Astrocyte (in vitro differentiated cells and primary cell): ENCODE measurements at regions not wholly inside any gene's neighbourhood (a gene's known extent, or its start where the extent isn't known, plus 50 kb on each side); places are given as distances from the start of the nearest gene placed in this dataset.

ENCODE experiments used
- DNase-seq: peaks from one replicate; pipeline ENCODE4 v3.0.0-alpha.2; 2010; ENCODE audit warnings: low read depth
- FAIRE-seq: peaks from 2 replicates; lab custom pipeline; 2011; peaks lifted over from hg19 to GRCh38; lab: Jason Lieb, UNC
- H2AFZ ChIP-seq: 2 replicates; pipeline ENCODE4 v1.6.0; 2012; ENCODE audit warnings: low read depth, low read length, inconsistent platforms
- H3K27ac ChIP-seq: 2 replicates; pipeline ENCODE4 v1.5.1; 2011; ENCODE audit warnings: low read depth, low read length, inconsistent platforms
- H3K27me3 ChIP-seq: 2 replicates; pipeline ENCODE4 v1.6.0; 2011; ENCODE audit warnings: low read length, inconsistent platforms; ENCODE audit not compliant: insufficient read depth
- H3K36me3 ChIP-seq: 2 replicates; pipeline ENCODE4 v1.5.1; 2011; ENCODE audit warnings: low read length, inconsistent platforms; ENCODE audit not compliant: insufficient read depth
- H3K4me1 ChIP-seq: 2 replicates; pipeline ENCODE4 v1.5.1; 2011; ENCODE audit warnings: low read length, inconsistent platforms; ENCODE audit not compliant: insufficient read depth
- H3K4me2 ChIP-seq: 2 replicates; pipeline ENCODE4 v1.6.0; 2012; ENCODE audit warnings: low read length, inconsistent platforms
- H3K4me3 ChIP-seq: 2 replicates; pipeline ENCODE4 v1.5.1; 2011; ENCODE audit warnings: low read depth, mild to moderate bottlenecking, low read length, inconsistent platforms; ENCODE audit not compliant: insufficient read depth
- H3K79me2 ChIP-seq: 2 replicates; pipeline ENCODE4 v1.6.0; 2012; ENCODE audit warnings: mild to moderate bottlenecking, low read length, inconsistent platforms; ENCODE audit not compliant: insufficient read depth
- H3K9ac ChIP-seq: 2 replicates; pipeline ENCODE4 v1.6.0; 2012; ENCODE audit warnings: mild to moderate bottlenecking, low read length, inconsistent platforms
- H3K9me3 ChIP-seq: 2 replicates; pipeline ENCODE4 v1.5.1; 2012; ENCODE audit warnings: low read depth, mild to moderate bottlenecking, low read length, inconsistent platforms; ENCODE audit not compliant: insufficient read depth
- H4K20me1 ChIP-seq: 2 replicates; pipeline ENCODE4 v1.6.0; 2012; ENCODE audit warnings: low read length, inconsistent platforms; ENCODE audit not compliant: insufficient read depth
- H3K27ac Mint-ChIP-seq: one replicate; pipeline ENCODE4 v1.8.0; 2021; ENCODE audit warnings: mild to moderate bottlenecking, mixed read lengths; ENCODE audit not compliant: unreplicated experiment
- H3K27me3 Mint-ChIP-seq: one replicate; pipeline ENCODE4 v1.8.0; 2021; ENCODE audit warnings: low read depth, mixed read lengths; ENCODE audit not compliant: unreplicated experiment
- H3K36me3 Mint-ChIP-seq: one replicate; pipeline ENCODE4 v1.8.0; 2021; ENCODE audit warnings: low read depth, mixed read lengths; ENCODE audit not compliant: unreplicated experiment
- H3K4me1 Mint-ChIP-seq: one replicate; pipeline ENCODE4 v1.8.0; 2021; ENCODE audit warnings: low read depth, mixed read lengths; ENCODE audit not compliant: unreplicated experiment
- H3K4me3 Mint-ChIP-seq: one replicate; pipeline ENCODE4 v1.8.0; 2021; ENCODE audit warnings: mild to moderate bottlenecking, moderate library complexity, mixed read lengths; ENCODE audit not compliant: unreplicated experiment
- H3K9me3 Mint-ChIP-seq: one replicate; pipeline ENCODE4 v1.8.0; 2021; ENCODE audit warnings: mild to moderate bottlenecking, mixed read lengths; ENCODE audit not compliant: unreplicated experiment
- EZH2 ChIP-seq: IDR thresholded peaks from 2 replicates; pipeline ENCODE4 v1.6.1; 2012; ENCODE audit warnings: mild to moderate bottlenecking, low read length, inconsistent platforms; ENCODE audit not compliant: insufficient read depth
- TF ChIP-seq, protein P1 (sequence below): IDR thresholded peaks from 2 replicates; pipeline ENCODE4 v1.5.1; 2011; ENCODE audit warnings: low read depth, mild to moderate bottlenecking, inconsistent platforms, low read length, moderate library complexity; ENCODE audit not compliant: insufficient read depth

DNA sequence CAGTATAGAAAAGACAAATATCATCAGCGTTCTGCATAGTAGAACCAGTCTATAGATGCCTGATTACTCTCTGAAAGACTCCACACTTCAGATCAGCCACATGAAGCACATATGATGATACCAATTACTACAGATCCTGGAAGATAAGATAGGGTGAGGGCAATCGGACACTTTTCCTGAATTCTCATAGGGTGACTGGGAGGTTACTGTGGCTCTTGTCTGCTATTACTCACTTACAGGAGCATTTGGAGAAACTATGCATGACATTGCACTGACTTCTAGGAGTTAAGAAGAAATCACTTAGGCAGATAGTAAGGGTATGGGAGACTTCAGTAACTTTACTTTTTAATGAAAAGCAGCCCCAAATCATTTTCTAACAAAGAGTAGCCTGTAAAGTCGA, 1140.9 kb downstream of the XPNPEP1 start:
- Mint-ChIP-seq H3K4me1 (peaks cover 11% of the 10 kb centered on the region), H3K27ac (no peak overlapping the region), H3K27me3 (no peaks in the 10 kb centered on the region), H3K36me3 (peaks cover 2% of the 10 kb centered on the region), H3K4me3 (no peak overlapping the region), H3K9me3 (peaks cover 16% of the 10 kb centered on the region)
- Histone ChIP-seq H3K4me2 (no peak overlapping the region), H3K4me3 (no peak overlapping the region), H4K20me1 (no peaks in the 10 kb centered on the region), H3K79me2 (no peaks in the 10 kb centered on the region), H3K27me3 (no peaks in the 10 kb centered on the region), H2AFZ (no peak overlapping the region), H3K27ac (no peak overlapping the region), H3K9me3 (no peaks in the 10 kb centered on the region), H3K4me1 (peaks cover under 1% of the 10 kb centered on the region), H3K9ac (no peak overlapping the region), H3K36me3 (no peaks in the 10 kb centered on the region)
- TF ChIP-seq EZH2 = no peak
- TF ChIP-seq, protein P1, sequence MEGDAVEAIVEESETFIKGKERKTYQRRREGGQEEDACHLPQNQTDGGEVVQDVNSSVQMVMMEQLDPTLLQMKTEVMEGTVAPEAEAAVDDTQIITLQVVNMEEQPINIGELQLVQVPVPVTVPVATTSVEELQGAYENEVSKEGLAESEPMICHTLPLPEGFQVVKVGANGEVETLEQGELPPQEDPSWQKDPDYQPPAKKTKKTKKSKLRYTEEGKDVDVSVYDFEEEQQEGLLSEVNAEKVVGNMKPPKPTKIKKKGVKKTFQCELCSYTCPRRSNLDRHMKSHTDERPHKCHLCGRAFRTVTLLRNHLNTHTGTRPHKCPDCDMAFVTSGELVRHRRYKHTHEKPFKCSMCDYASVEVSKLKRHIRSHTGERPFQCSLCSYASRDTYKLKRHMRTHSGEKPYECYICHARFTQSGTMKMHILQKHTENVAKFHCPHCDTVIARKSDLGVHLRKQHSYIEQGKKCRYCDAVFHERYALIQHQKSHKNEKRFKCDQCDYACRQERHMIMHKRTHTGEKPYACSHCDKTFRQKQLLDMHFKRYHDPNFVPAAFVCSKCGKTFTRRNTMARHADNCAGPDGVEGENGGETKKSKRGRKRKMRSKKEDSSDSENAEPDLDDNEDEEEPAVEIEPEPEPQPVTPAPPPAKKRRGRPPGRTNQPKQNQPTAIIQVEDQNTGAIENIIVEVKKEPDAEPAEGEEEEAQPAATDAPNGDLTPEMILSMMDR = no peak
- FAIRE-seq (no peak), DNase-seq (peak; percentile 43)

DNA sequence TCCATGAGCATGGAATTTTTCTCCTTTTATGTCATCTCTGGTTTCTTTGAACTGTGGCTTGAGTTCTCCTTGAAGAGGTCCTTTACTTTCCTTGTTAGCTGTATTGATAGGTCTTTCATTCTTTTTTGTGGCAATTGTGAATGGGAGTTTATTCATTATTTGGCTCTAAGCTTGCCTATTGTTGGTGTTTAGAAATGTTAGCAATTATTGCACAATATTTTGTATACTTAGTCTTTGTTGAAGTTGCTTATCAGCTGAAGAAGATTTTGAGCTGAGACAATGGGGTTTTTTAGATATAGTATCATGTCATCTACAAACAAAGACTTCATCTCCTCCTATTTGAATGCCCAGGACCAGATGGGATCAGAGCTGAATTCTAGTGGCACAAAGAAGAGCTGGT, 1143.8 kb downstream of the XPNPEP1 start:
- Mint-ChIP-seq H3K9me3 (peaks cover 6% of the 10 kb centered on the region), H3K36me3 (no peaks in the 10 kb centered on the region), H3K4me1 (peaks cover 12% of the 10 kb centered on the region), H3K4me3 (no peak overlapping the region), H3K27ac (no peak overlapping the region), H3K27me3 (no peaks in the 10 kb centered on the region)
- H3K27me3 ChIP-seq = no peaks in the 10 kb centered on the region
- no peak overlapping the region for H3K4me2 ChIP-seq
- H2AFZ ChIP-seq = no peak overlapping the region
- H3K79me2 ChIP-seq = no peaks in the 10 kb centered on the region
- FAIRE-seq (no peak), DNase-seq (no peak)
- H4K20me1 ChIP-seq = no peaks in the 10 kb centered on the region
- no peaks in the 10 kb centered on the region for H3K9me3 ChIP-seq
- TF ChIP-seq, protein P1 = no peak
- no peak for TF ChIP-seq EZH2
- H3K27ac ChIP-seq = no peak overlapping the region
- H3K4me3 ChIP-seq = no peak overlapping the region
- H3K4me1 ChIP-seq = no peaks in the 10 kb centered on the region
- H3K9ac ChIP-seq = no peak overlapping the region
- no peaks in the 10 kb centered on the region for H3K36me3 ChIP-seq

DNA sequence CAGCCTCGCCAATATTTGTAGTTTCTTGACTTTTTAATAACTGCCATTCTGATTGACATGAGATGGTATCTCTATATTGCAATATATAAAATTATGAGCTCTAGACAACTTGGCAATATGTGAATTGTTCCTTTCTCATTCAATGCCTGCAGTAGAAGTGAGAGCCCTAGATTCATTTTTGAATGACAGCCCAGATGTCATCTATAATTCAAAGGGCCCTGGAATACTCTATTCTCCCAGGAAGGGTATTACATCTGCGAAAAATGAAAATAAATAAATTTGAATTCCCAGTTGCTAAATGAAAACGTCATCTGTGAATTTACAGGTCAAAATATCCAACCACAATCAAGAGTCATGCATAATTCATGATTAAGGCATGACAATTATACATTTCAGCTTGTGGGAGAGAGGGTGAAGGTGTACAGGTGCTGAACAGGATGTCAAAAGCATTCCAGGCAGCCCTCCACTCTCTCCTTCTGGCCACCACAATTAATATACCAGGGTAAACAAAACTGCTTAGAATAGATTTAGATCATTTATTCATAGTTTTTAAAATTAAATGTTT, 1147.3 kb downstream of the XPNPEP1 start:
- no peak overlapping the region for H3K27ac Mint-ChIP-seq
- H3K4me3 Mint-ChIP-seq = no peak overlapping the region
- H4K20me1 ChIP-seq = no peaks in the 10 kb centered on the region
- H3K4me1 Mint-ChIP-seq = peaks cover 8% of the 10 kb centered on the region
- no peak for DNase-seq
- no peak for FAIRE-seq
- H3K27ac ChIP-seq = no peak overlapping the region
- TF ChIP-seq, protein P1 = no peak
- TF ChIP-seq EZH2 = no peak
- H3K79me2 ChIP-seq = no peaks in the 10 kb centered on the region
- H3K36me3 ChIP-seq = no peaks in the 10 kb centered on the region
- no peaks in the 10 kb centered on the region for H3K27me3 ChIP-seq
- no peaks in the 10 kb centered on the region for H3K27me3 Mint-ChIP-seq
- H3K36me3 Mint-ChIP-seq = no peaks in the 10 kb centered on the region
- no peak overlapping the region for H3K4me2 ChIP-seq
- no peak overlapping the region for H3K9ac ChIP-seq
- H2AFZ ChIP-seq = no peak overlapping the region
- no peak overlapping the region for H3K4me3 ChIP-seq
- no peaks in the 10 kb centered on the region for H3K4me1 ChIP-seq
- H3K9me3 Mint-ChIP-seq = no peaks in the 10 kb centered on the region
- no peaks in the 10 kb centered on the region for H3K9me3 ChIP-seq
